ENCODE measurements at regions not wholly inside any gene's neighbourhood (a gene's known extent, or its start where the extent isn't known, plus 50 kb on each side); places are given as distances from the start of the nearest gene placed in this dataset.

DNA sequence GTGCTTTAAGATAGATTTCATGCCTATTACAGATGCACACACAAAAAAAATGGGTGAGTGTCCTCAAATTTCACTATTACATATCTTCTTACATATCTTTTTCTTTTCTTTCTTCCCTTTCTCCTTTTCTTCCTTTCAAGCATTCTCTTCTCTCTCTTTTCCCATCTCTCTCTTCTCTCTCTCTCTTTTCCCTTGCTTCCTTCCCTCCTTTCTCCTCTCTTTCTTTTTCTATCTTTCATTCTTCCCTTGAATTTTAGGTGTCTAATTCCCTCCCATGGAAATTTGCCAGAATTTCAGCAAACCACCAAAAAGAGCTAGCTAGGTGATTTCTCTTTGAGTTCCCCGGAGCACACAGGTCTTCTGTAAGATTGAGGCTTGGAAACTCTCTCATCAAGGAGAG is 395.3 kb upstream of the RUNX1 start:
- no peaks in the 10 kb centered on the region; the same call in none of the 2 replicates for H3K27me3 Mint-ChIP-seq (ENCODE audit: low read depth)
- Histone ChIP-seq H3K4me1 (ENCODE audit: insufficient read depth, low read length) (no peaks in the 10 kb centered on the region), H2BK120ac (ENCODE audit: low read depth, low read length, poor library complexity, severe bottlenecking) (no peak overlapping the region), H3K4me2 (ENCODE audit: insufficient read depth, insufficient read length, low read length) (no peak overlapping the region), H4K91ac (ENCODE audit: insufficient read length, low read depth, low read length) (no peak overlapping the region), H3K14ac (ENCODE audit: insufficient read depth, low read length) (no peak overlapping the region), H3T11ph (ENCODE audit: low read length) (no peak overlapping the region), H2BK20ac (ENCODE audit: low read depth, low read length, poor library complexity, severe bottlenecking) (no peak overlapping the region), H2BK5ac (ENCODE audit: insufficient read length, low read length) (no peak overlapping the region), H3K23me2 (ENCODE audit: insufficient read length, low read depth, low read length, poor library complexity, severe bottlenecking) (no peaks in the 10 kb centered on the region), H3K9me3 (ENCODE audit: control insufficient read depth, low read depth, low read length) (no peaks in the 10 kb centered on the region), H3K27me3 (ENCODE audit: insufficient read depth, low read length) (no peaks in the 10 kb centered on the region), H3K56ac (ENCODE audit: insufficient read length, low read depth, low read length) (no peak overlapping the region), H3K79me1 (ENCODE audit: insufficient read depth, low read depth, low read length, poor library complexity, severe bottlenecking) (no peaks in the 10 kb centered on the region), H3K9ac (ENCODE audit: extremely low read depth, insufficient read length, low read length) (no peak overlapping the region), H4K20me1 (ENCODE audit: control insufficient read depth, insufficient read depth, insufficient read length) (no peaks in the 10 kb centered on the region), H3K18ac (ENCODE audit: insufficient read length, low read depth, low read length) (no peak overlapping the region), H2BK15ac (ENCODE audit: low read depth, low read length) (no peak overlapping the region), H2AFZ (ENCODE audit: low read length) (no peak overlapping the region), H2BK12ac (ENCODE audit: insufficient read length, low read depth, low read length) (no peak overlapping the region), H2AK5ac (ENCODE audit: insufficient read length, low read length) (no peak overlapping the region), H3K27ac (ENCODE audit: insufficient read length, low read depth, low read length) (no peak overlapping the region), H3K79me2 (ENCODE audit: insufficient read depth, low read length) (no peaks in the 10 kb centered on the region), H3K23ac (ENCODE audit: insufficient read length, low read depth, low read length) (no peak overlapping the region), H4K5ac (ENCODE audit: insufficient read length, low read depth, low read length) (no peak overlapping the region), H3K4ac (ENCODE audit: low read depth, low read length) (no peak overlapping the region), H4K8ac (replicated peaks; ENCODE audit: insufficient read length, low read depth, low read length) (no peak overlapping the region)
- no peak for DNase-seq
- H3K4me3 Mint-ChIP-seq = no peak overlapping the region
- H3K36me3 Mint-ChIP-seq (ENCODE audit: insufficient read depth in 1 of 3, low read depth in 3 of 3) = no peaks in the 10 kb centered on the region; a peak in 2 of 7 replicates
- WGBS (ENCODE audit: extremely low coverage, insufficient read length, low lambda C conversion rate) = no CpG with 5 or more reads among the region's 1 CpG
- H3K27ac Mint-ChIP-seq = no peak overlapping the region
- H3K4me1 Mint-ChIP-seq = no peaks in the 10 kb centered on the region
- TF ChIP-seq, protein P1, sequence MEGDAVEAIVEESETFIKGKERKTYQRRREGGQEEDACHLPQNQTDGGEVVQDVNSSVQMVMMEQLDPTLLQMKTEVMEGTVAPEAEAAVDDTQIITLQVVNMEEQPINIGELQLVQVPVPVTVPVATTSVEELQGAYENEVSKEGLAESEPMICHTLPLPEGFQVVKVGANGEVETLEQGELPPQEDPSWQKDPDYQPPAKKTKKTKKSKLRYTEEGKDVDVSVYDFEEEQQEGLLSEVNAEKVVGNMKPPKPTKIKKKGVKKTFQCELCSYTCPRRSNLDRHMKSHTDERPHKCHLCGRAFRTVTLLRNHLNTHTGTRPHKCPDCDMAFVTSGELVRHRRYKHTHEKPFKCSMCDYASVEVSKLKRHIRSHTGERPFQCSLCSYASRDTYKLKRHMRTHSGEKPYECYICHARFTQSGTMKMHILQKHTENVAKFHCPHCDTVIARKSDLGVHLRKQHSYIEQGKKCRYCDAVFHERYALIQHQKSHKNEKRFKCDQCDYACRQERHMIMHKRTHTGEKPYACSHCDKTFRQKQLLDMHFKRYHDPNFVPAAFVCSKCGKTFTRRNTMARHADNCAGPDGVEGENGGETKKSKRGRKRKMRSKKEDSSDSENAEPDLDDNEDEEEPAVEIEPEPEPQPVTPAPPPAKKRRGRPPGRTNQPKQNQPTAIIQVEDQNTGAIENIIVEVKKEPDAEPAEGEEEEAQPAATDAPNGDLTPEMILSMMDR (conservative IDR thresholded peaks at IDR 0.05) = no peak
- H3K9me3 Mint-ChIP-seq = peaks cover 0 to 4% of the 10 kb centered on the region in 2 experiments; a peak in 2 of 5 replicates

All from H9 (cell line).